Spleen (tissue), 7 donors: ENCODE measurements at regions not wholly inside any gene's neighbourhood (a gene's known extent, or its start where the extent isn't known, plus 50 kb on each side); places are given as distances from the start of the nearest gene placed in this dataset.

ENCODE experiments used
- POLR2A ChIP-seq, 3 donors: fragments of 450-650 bp; IDR thresholded peaks; one replicate each; pipeline ENCODE4 v1.5.1; 2017; ENCODE audit warnings: antibody characterized with exemption in 3 of 3, mild to moderate bottlenecking in 1 of 3
- POLR2AphosphoS5 ChIP-seq, 3 donors: sonication (generic); formaldehyde crosslinking; IDR thresholded peaks; one replicate each; pipeline ENCODE4 v1.5.1; 2017; ENCODE audit warnings: antibody characterized with exemption in 3 of 3
- TF ChIP-seq, protein P1 (sequence below), 11 experiments: fragments of 200-600 bp in 7 of 11; fragments of 450-650 bp in 4 of 11; sonication (generic) in 4 of 11; IDR thresholded peaks in 8 of 11; conservative IDR thresholded peaks in 3 of 11; 1 replicate in 7 of 11; 2 replicates in 4 of 11; pipeline versions ENCODE4 v1.4.0 to v1.8.0; 2016 to 2021; ENCODE audit warnings: antibody characterized with exemption in 11 of 11, inconsistent platforms in 4 of 11, mild to moderate bottlenecking in 1 of 11
- donor health status: DM: no; HTN: no; CAD: no; lungs with moderate emphysema.
- donor health status: DM: no; HTN: no; CAD: no.
- donor health status: DM: no; HTN: no; CAD: no.

DNA sequence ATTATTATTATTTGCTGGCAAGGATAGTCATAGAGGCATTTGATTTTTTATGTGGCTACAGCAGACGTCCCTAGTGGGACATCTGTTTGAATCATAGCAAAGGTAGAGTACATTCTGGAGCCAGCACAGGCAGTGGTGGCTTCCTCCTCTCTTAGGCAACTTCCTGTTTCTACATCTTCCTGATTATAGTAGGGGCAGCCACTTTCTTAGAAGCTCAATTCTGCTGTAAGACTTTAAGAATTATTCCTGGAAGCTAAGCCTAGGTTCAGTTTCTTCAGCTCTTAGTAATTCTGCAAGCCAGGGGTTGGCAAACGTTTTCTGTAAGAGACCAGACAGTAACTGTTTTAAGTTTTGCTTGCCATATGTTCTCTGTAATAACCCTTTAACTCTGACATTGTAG, 129.3 kb upstream of the TENM4 start:
- TF ChIP-seq, protein P1, sequence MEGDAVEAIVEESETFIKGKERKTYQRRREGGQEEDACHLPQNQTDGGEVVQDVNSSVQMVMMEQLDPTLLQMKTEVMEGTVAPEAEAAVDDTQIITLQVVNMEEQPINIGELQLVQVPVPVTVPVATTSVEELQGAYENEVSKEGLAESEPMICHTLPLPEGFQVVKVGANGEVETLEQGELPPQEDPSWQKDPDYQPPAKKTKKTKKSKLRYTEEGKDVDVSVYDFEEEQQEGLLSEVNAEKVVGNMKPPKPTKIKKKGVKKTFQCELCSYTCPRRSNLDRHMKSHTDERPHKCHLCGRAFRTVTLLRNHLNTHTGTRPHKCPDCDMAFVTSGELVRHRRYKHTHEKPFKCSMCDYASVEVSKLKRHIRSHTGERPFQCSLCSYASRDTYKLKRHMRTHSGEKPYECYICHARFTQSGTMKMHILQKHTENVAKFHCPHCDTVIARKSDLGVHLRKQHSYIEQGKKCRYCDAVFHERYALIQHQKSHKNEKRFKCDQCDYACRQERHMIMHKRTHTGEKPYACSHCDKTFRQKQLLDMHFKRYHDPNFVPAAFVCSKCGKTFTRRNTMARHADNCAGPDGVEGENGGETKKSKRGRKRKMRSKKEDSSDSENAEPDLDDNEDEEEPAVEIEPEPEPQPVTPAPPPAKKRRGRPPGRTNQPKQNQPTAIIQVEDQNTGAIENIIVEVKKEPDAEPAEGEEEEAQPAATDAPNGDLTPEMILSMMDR (IDR thresholded peaks at IDR 0.05 in 8 of 11, conservative IDR thresholded peaks at IDR 0.05 in 3 of 11) = no peak
- TF ChIP-seq POLR2A (IDR thresholded peaks at IDR 0.05) = no peak
- no peak for TF ChIP-seq POLR2AphosphoS5 (IDR thresholded peaks at IDR 0.05)
